GM12892 (cell line): ENCODE measurements at regions not wholly inside any gene's neighbourhood (a gene's known extent, or its start where the extent isn't known, plus 50 kb on each side); places are given as distances from the start of the nearest gene placed in this dataset.

Source experiments
- DNase-seq: peaks from one replicate; pipeline ENCODE4 v3.0.0; 2011; ENCODE audit not compliant: insufficient read length
- FAIRE-seq: peaks from 2 replicates; lab custom pipeline; 2011; peaks lifted over from hg19 to GRCh38; lab: Jason Lieb, UNC
- POLR2A ChIP-seq: IDR thresholded peaks from 2 replicates; pipeline ENCODE4 v1.6.1; 2011; ENCODE audit warnings: low read depth, low read length, control low read depth
- POLR2AphosphoS5 ChIP-seq: IDR thresholded peaks from 2 replicates; pipeline ENCODE4 v1.6.1; 2011; ENCODE audit warnings: low read depth, low read length, control low read depth
- TAF1 ChIP-seq: IDR thresholded peaks from 2 replicates; pipeline ENCODE4 v1.6.1; 2011; ENCODE audit warnings: low read depth, mild to moderate bottlenecking, control low read depth, low read length, borderline replicate concordance

GRCh38 chr11:104610635-104611034 is 287.6 kb downstream of the CASP12 start:
- TF ChIP-seq POLR2AphosphoS5 (no peak), TAF1 (no peak), POLR2A (no peak)
- no peak for FAIRE-seq

GRCh38 chr11:104609311-104610085 is 288.8 kb downstream of the CASP12 start:
- DNase-seq (no peak), FAIRE-seq (peak; percentile 77)
- TF ChIP-seq POLR2A (no peak), TAF1 (no peak), POLR2AphosphoS5 (no peak)

More at GRCh38 chr11:104610635-104611034, 287.6 kb downstream of the CASP12 start:
- DNase-seq, result no peak

GRCh38 chr11:104602643-104603042 is 295.6 kb downstream of the CASP12 start:
- TF ChIP-seq POLR2A, result no peak
- TF ChIP-seq TAF1, result no peak
- TF ChIP-seq POLR2AphosphoS5, result no peak
- FAIRE-seq (no peak), DNase-seq (no peak)

GRCh38 chr11:104594228-104594958 is 303.9 kb downstream of the CASP12 start:
- FAIRE-seq (no peak), DNase-seq (no peak)
- TF ChIP-seq TAF1 (no peak), POLR2AphosphoS5 (no peak), POLR2A (no peak)

GRCh38 chr11:104588970-104589369 is 309.3 kb downstream of the CASP12 start:
- FAIRE-seq (no peak), DNase-seq (no peak)
- no peak for TF ChIP-seq POLR2AphosphoS5
- no peak for TF ChIP-seq POLR2A
- no peak for TF ChIP-seq TAF1

GRCh38 chr11:104588446-104588845 is 309.8 kb downstream of the CASP12 start:
- FAIRE-seq (no peak), DNase-seq (no peak)
- TF ChIP-seq POLR2AphosphoS5 (no peak), POLR2A (no peak), TAF1 (no peak)

- TF ChIP-seq POLR2AphosphoS5 (no peak), TAF1 (no peak), POLR2A (no peak)
- FAIRE-seq (no peak), DNase-seq (no peak)
Measured at GRCh38 chr11:104584823-104585222, 313.4 kb downstream of the CASP12 start.

- FAIRE-seq (no peak), DNase-seq (no peak)
- no peak for TF ChIP-seq POLR2A
- TF ChIP-seq POLR2AphosphoS5, result no peak
- TF ChIP-seq TAF1, result no peak
Measured at GRCh38 chr11:104583857-104584256, 314.4 kb downstream of the CASP12 start.

GRCh38 chr11:104582431-104582830 is 315.8 kb downstream of the CASP12 start:
- TF ChIP-seq POLR2AphosphoS5, result no peak
- TF ChIP-seq TAF1, result no peak
- TF ChIP-seq POLR2A, result no peak
- no peak for DNase-seq
- no peak for FAIRE-seq

- TF ChIP-seq TAF1 (no peak), POLR2AphosphoS5 (no peak)
- DNase-seq (no peak), FAIRE-seq (no peak)
Measured at GRCh38 chr11:104581246-104581980, 316.8 kb downstream of the CASP12 start.

- TF ChIP-seq POLR2AphosphoS5 (no peak), POLR2A (no peak), TAF1 (no peak)
- DNase-seq (no peak), FAIRE-seq (no peak)
Measured at GRCh38 chr11:104573441-104573990, 324.7 kb downstream of the CASP12 start.

- FAIRE-seq (no peak), DNase-seq (no peak)
- no peak for TF ChIP-seq POLR2A
- TF ChIP-seq POLR2AphosphoS5, result no peak
- no peak for TF ChIP-seq TAF1
Measured at GRCh38 chr11:104572279-104572678, 326.0 kb downstream of the CASP12 start.
